MM.1S (cell line): ENCODE measurements at regions not wholly inside any gene's neighbourhood (a gene's known extent, or its start where the extent isn't known, plus 50 kb on each side); places are given as distances from the start of the nearest gene placed in this dataset.

Experiments used
- DNase-seq: peaks from one replicate; pipeline ENCODE4 v3.0.0-alpha.2; 2015
- H2AFZ ChIP-seq: fragments of 300-600 bp; sonication (generic); 2 replicates; pipeline ENCODE4 v1.6.0; 2016; ENCODE audit warnings: antibody characterized with exemption, low read length
- H3F3A ChIP-seq: fragments of 300-600 bp; sonication (generic); 2 replicates; pipeline ENCODE4 v1.6.1; 2016; ENCODE audit warnings: mild to moderate bottlenecking, antibody characterized with exemption, low read length, moderate library complexity, mixed read lengths; ENCODE audit not compliant: insufficient read depth
- H3K27ac ChIP-seq: fragments of 300-600 bp; sonication (generic); 2 replicates; pipeline ENCODE4 v1.5.1; 2016; ENCODE audit warnings: mild to moderate bottlenecking, low read length
- H3K27me3 ChIP-seq: fragments of 300-600 bp; sonication (generic); replicated peaks from 2 replicates; pipeline ENCODE4 v1.6.0; 2016; ENCODE audit warnings: low read length; ENCODE audit not compliant: insufficient read depth
- H3K36me3 ChIP-seq: fragments of 300-600 bp; sonication (generic); replicated peaks from 2 replicates; pipeline ENCODE4 v1.6.1; 2016; ENCODE audit warnings: mild to moderate bottlenecking, low read length, mixed read lengths; ENCODE audit not compliant: insufficient read depth
- H3K4me1 ChIP-seq: fragments of 300-600 bp; sonication (generic); 2 replicates; pipeline ENCODE4 v1.6.1; 2016; ENCODE audit warnings: low read length, mixed read lengths
- H3K4me2 ChIP-seq: fragments of 300-600 bp; sonication (generic); 2 replicates; pipeline ENCODE4 v1.6.0; 2016; ENCODE audit warnings: low read depth, low read length
- H3K4me3 ChIP-seq: fragments of 300-600 bp; sonication (generic); 2 replicates; pipeline ENCODE4 v1.5.1; 2016; ENCODE audit warnings: low read length, mixed read lengths
- H3K79me2 ChIP-seq: fragments of 300-600 bp; sonication (generic); 2 replicates; pipeline ENCODE4 v1.6.1; 2016; ENCODE audit warnings: mixed run types, low read length, mixed read lengths
- H3K9ac ChIP-seq: fragments of 300-600 bp; sonication (generic); 2 replicates; pipeline ENCODE4 v1.6.1; 2016; ENCODE audit warnings: low read length, mixed read lengths
- H3K9me2 ChIP-seq: fragments of 300-600 bp; sonication (generic); replicated peaks from 2 replicates; pipeline ENCODE4 v1.6.1; 2016; ENCODE audit warnings: mild to moderate bottlenecking, low read length, mixed read lengths; ENCODE audit not compliant: insufficient read depth
- H3K9me3 ChIP-seq: fragments of 300-600 bp; sonication (generic); replicated peaks from 2 replicates; pipeline ENCODE4 v1.6.1; 2016; ENCODE audit warnings: mild to moderate bottlenecking, low read length, mixed read lengths; ENCODE audit not compliant: insufficient read depth
- H4K20me1 ChIP-seq: fragments of 300-600 bp; sonication (generic); 2 replicates; pipeline ENCODE4 v1.6.1; 2016; ENCODE audit warnings: mild to moderate bottlenecking, low read length, moderate library complexity, mixed read lengths; ENCODE audit not compliant: insufficient read depth
- CTCF ChIP-seq: fragments of 300-600 bp; sonication (generic); IDR thresholded peaks from 2 replicates; pipeline ENCODE4 v1.5.1; 2016; ENCODE audit warnings: antibody characterized with exemption, low read length, mixed read lengths
- EZH2 ChIP-seq: fragments of 300-600 bp; sonication (generic); optimal IDR thresholded peaks from 2 replicates; pipeline ENCODE3; 2017; ENCODE audit warnings: low read depth, mild to moderate bottlenecking, antibody characterized with exemption, low read length, mixed read lengths
- EZH2phosphoT487 ChIP-seq: fragments of 300-600 bp; sonication (generic); IDR thresholded peaks from 2 replicates; pipeline ENCODE4 v1.6.1; 2018; ENCODE audit warnings: antibody characterized with exemption, low read length

GRCh38 chr2:156955701-156956100, 301.8 kb upstream of the GALNT5 start:
- Histone ChIP-seq H3K9me2 (no peaks in the 10 kb centered on the region), H3K4me1 (no peaks in the 10 kb centered on the region), H3K9ac (no peak overlapping the region), H4K20me1 (no peaks in the 10 kb centered on the region), H3K36me3 (no peaks in the 10 kb centered on the region), H3K9me3 (no peaks in the 10 kb centered on the region), H2AFZ (no peak overlapping the region), H3K27me3 (no peaks in the 10 kb centered on the region), H3K79me2 (no peaks in the 10 kb centered on the region), H3K4me2 (no peak overlapping the region), H3K4me3 (no peak overlapping the region), H3K27ac (no peak overlapping the region), H3F3A (no peaks in the 10 kb centered on the region)
- DNase-seq: no peak
- TF ChIP-seq EZH2 (no peak), CTCF (no peak), EZH2phosphoT487 (no peak)

GRCh38 chr2:156956161-156956560, 301.3 kb upstream of the GALNT5 start:
- Histone ChIP-seq H3K36me3 (no peaks in the 10 kb centered on the region), H4K20me1 (no peaks in the 10 kb centered on the region), H3K9ac (no peak overlapping the region), H3K27ac (no peak overlapping the region), H3F3A (no peaks in the 10 kb centered on the region), H3K4me3 (no peak overlapping the region), H3K27me3 (no peaks in the 10 kb centered on the region), H3K4me2 (no peak overlapping the region), H3K9me2 (no peaks in the 10 kb centered on the region), H3K9me3 (no peaks in the 10 kb centered on the region), H3K4me1 (no peaks in the 10 kb centered on the region), H3K79me2 (no peaks in the 10 kb centered on the region), H2AFZ (no peak overlapping the region)
- no peak for DNase-seq
- TF ChIP-seq EZH2phosphoT487 (no peak), EZH2 (no peak), CTCF (no peak)

GRCh38 chr2:156958374-156958773, 299.1 kb upstream of the GALNT5 start:
- Histone ChIP-seq H2AFZ (no peak overlapping the region), H3K4me1 (no peaks in the 10 kb centered on the region), H3K27ac (no peak overlapping the region), H3K9me2 (no peaks in the 10 kb centered on the region), H3K9ac (no peak overlapping the region), H3K27me3 (no peaks in the 10 kb centered on the region), H3K36me3 (no peaks in the 10 kb centered on the region), H3K9me3 (no peaks in the 10 kb centered on the region), H3K79me2 (no peaks in the 10 kb centered on the region), H3F3A (no peaks in the 10 kb centered on the region), H3K4me2 (no peak overlapping the region), H3K4me3 (no peak overlapping the region), H4K20me1 (no peaks in the 10 kb centered on the region)
- TF ChIP-seq CTCF (no peak), EZH2phosphoT487 (no peak), EZH2 (no peak)
- no peak for DNase-seq
